ENCODE measurements at regions not wholly inside any gene's neighbourhood (a gene's known extent, or its start where the extent isn't known, plus 50 kb on each side); places are given as distances from the start of the nearest gene placed in this dataset.

DNA sequence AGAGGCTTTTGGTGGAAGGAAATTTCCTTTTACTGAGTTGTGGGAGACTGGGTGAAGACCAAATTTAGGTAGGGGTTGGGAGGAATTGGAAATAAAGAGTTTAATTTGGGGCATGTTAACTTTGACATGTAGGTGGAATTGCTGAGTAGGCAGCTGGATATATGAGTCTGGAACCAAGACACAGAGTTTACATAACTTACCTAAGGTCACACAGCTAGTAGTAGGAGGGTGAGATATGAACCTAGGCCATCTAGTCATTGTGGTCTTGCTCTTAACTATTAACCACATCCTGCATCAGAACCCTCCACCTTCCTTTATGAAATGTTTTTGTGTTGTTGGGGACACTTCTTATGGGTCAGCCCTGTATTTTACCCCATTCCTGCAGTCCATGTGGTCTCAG is 113.1 kb downstream of the ICOS start:
- TF ChIP-seq, protein P1, sequence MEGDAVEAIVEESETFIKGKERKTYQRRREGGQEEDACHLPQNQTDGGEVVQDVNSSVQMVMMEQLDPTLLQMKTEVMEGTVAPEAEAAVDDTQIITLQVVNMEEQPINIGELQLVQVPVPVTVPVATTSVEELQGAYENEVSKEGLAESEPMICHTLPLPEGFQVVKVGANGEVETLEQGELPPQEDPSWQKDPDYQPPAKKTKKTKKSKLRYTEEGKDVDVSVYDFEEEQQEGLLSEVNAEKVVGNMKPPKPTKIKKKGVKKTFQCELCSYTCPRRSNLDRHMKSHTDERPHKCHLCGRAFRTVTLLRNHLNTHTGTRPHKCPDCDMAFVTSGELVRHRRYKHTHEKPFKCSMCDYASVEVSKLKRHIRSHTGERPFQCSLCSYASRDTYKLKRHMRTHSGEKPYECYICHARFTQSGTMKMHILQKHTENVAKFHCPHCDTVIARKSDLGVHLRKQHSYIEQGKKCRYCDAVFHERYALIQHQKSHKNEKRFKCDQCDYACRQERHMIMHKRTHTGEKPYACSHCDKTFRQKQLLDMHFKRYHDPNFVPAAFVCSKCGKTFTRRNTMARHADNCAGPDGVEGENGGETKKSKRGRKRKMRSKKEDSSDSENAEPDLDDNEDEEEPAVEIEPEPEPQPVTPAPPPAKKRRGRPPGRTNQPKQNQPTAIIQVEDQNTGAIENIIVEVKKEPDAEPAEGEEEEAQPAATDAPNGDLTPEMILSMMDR (IDR thresholded peaks at IDR 0.05) = no peak
- TF ChIP-seq EZH2 (IDR thresholded peaks at IDR 0.05; ENCODE audit: borderline replicate concordance, insufficient read depth, low read depth, low read length, poor library complexity, severe bottlenecking) = no peak
